OCI-LY7 (cell line): ENCODE measurements at regions not wholly inside any gene's neighbourhood (a gene's known extent, or its start where the extent isn't known, plus 50 kb on each side); places are given as distances from the start of the nearest gene placed in this dataset.

Experiments used
- BruUV-seq: library from RNA; stranded (reverse); fragments of 400-500 nt; replicated peaks from 2 replicates; lab custom pipeline; 2021; lab: Mats Ljungman, UMichigan
- CTCF ChIA-PET: fragments of 300-600 bp; sonication (Branson Sonifier 250); formaldehyde crosslinking; loops from one replicate; lab custom pipeline; 2022; ENCODE audit warnings: antibody characterized with exemption; ENCODE audit not compliant: unreplicated experiment; lab: Charles Lee
- POLR2A ChIA-PET: fragments of 300-600 bp; sonication (Branson Sonifier 250); formaldehyde crosslinking; loops from one replicate; lab custom pipeline; 2022; ENCODE audit warnings: antibody characterized with exemption; lab: Charles Lee
- DNase-seq: peaks from one replicate; pipeline ENCODE4 v3.0.0-alpha.2; 2015; ENCODE audit warnings: low spot score
- H2AFZ ChIP-seq: fragments of 200-600 bp; sonication (generic), shearing (Covaris generic); 2 replicates; pipeline ENCODE4 v1.6.1; 2014; ENCODE audit warnings: mild to moderate bottlenecking, antibody characterized with exemption, low read length, moderate library complexity
- H3K27ac ChIP-seq: fragments of 200-600 bp; sonication (generic); 2 replicates; pipeline ENCODE4 v1.5.1; 2014; ENCODE audit warnings: mixed run types, low read depth, mild to moderate bottlenecking, moderate library complexity, low read length, inconsistent platforms; ENCODE audit not compliant: poor library complexity, severe bottlenecking
- H3K36me3 ChIP-seq: fragments of 200-600 bp; sonication (generic); 2 replicates; pipeline ENCODE4 v1.6.1; 2014; ENCODE audit warnings: mild to moderate bottlenecking, antibody characterized with exemption, low read length, moderate library complexity, mixed read lengths; ENCODE audit not compliant: insufficient read depth
- H3K4me1 ChIP-seq: fragments of 200-600 bp; sonication (generic); 2 replicates; pipeline ENCODE4 v1.5.1; 2014; ENCODE audit warnings: mild to moderate bottlenecking, low read length; ENCODE audit not compliant: insufficient read depth, poor library complexity, severe bottlenecking
- H3K4me2 ChIP-seq: fragments of 200-600 bp; sonication (generic); 2 replicates; pipeline ENCODE4 v1.6.1; 2014; ENCODE audit warnings: mild to moderate bottlenecking, low read length
- H3K4me3 ChIP-seq: fragments of 200-600 bp; sonication (generic); 2 replicates; pipeline ENCODE4 v1.5.1; 2014; ENCODE audit warnings: mild to moderate bottlenecking, low read depth, low read length; ENCODE audit not compliant: poor library complexity, severe bottlenecking
- H3K79me2 ChIP-seq: fragments of 200-600 bp; sonication (generic); 2 replicates; pipeline ENCODE4 v1.6.1; 2016; ENCODE audit warnings: low read depth, mild to moderate bottlenecking, low read length, moderate library complexity, mixed read lengths; ENCODE audit not compliant: insufficient read depth
- H3K9me2 ChIP-seq: fragments of 200-600 bp; sonication (generic); 2 replicates; pipeline ENCODE4 v1.6.1; 2016; ENCODE audit warnings: mild to moderate bottlenecking, low read length, mixed read lengths; ENCODE audit not compliant: insufficient read depth
- H3K9me3 ChIP-seq: fragments of 200-600 bp; sonication (generic); 2 replicates; pipeline ENCODE4 v1.6.1; 2014; ENCODE audit warnings: mild to moderate bottlenecking, mixed run types, low read length, mixed read lengths
- H4K20me1 ChIP-seq: fragments of 200-600 bp; sonication (generic); 2 replicates; pipeline ENCODE4 v1.6.1; 2014; ENCODE audit warnings: mild to moderate bottlenecking, antibody characterized with exemption, low read length, moderate library complexity, mixed read lengths; ENCODE audit not compliant: insufficient read depth
- CTCF ChIP-seq: fragments of 200-600 bp; sonication (generic); conservative IDR thresholded peaks from 2 replicates; pipeline ENCODE4 v1.5.1; 2014; ENCODE audit warnings: mild to moderate bottlenecking, antibody characterized with exemption, low read length, moderate library complexity, mixed read lengths
- EZH2phosphoT487 ChIP-seq: fragments of 200-600 bp; sonication (generic); IDR thresholded peaks from 2 replicates; pipeline ENCODE4 v1.6.1; 2018; ENCODE audit warnings: low read depth, borderline replicate concordance, mild to moderate bottlenecking, mixed run types, antibody characterized with exemption, low read length, moderate library complexity, mixed read lengths
- intact Hi-C: fragments of 100-400 bp; cut with micrococcal nuclease; formaldehyde crosslinking; loops from one replicate; pipeline ENCODE4 v1.10.0; 2022; ENCODE audit not compliant: unreplicated experiment

GRCh38 chr14:55760789-55761566, 181.0 kb downstream of the KTN1 start:
- no peak overlapping the region for H3K4me2 ChIP-seq
- H3K9me3 ChIP-seq, result no peaks in the 10 kb centered on the region
- no peak overlapping the region for H3K4me3 ChIP-seq
- H3K27ac ChIP-seq, result no peak overlapping the region
- BruUV-seq, result no TSS peak
- ChIA-PET POLR2A (interaction anchor here (1.3 kb wide), 1 partner anchor 9 kb away, joined by 6 read pairs; no protein-coding TSS in a partner anchor), CTCF (no interaction called here)
- no peak for DNase-seq
- no peaks in the 10 kb centered on the region for H4K20me1 ChIP-seq
- intact Hi-C loops, result no loop called here
- H3K4me1 ChIP-seq, result no peaks in the 10 kb centered on the region
- H3K9me2 ChIP-seq, result no peaks in the 10 kb centered on the region
- H3K79me2 ChIP-seq, result no peaks in the 10 kb centered on the region
- TF ChIP-seq CTCF (no peak), EZH2phosphoT487 (no peak)
- no peak overlapping the region for H2AFZ ChIP-seq
- no peaks in the 10 kb centered on the region for H3K36me3 ChIP-seq

- Histone ChIP-seq H3K36me3 (no peaks in the 10 kb centered on the region), H3K79me2 (no peaks in the 10 kb centered on the region), H3K27ac (no peak overlapping the region), H2AFZ (no peak overlapping the region), H3K4me1 (no peaks in the 10 kb centered on the region), H3K9me2 (no peaks in the 10 kb centered on the region), H4K20me1 (no peaks in the 10 kb centered on the region), H3K4me2 (no peak overlapping the region), H3K4me3 (no peak overlapping the region), H3K9me3 (no peaks in the 10 kb centered on the region)
- ChIA-PET POLR2A (no interaction called here), CTCF (no interaction called here)
- BruUV-seq, result no TSS peak
- no peak for DNase-seq
- no peak for TF ChIP-seq EZH2phosphoT487
- no peak for TF ChIP-seq CTCF
- intact Hi-C loops, result no loop called here
Observed at GRCh38 chr14:55761651-55762050, 181.6 kb downstream of the KTN1 start.

- TF ChIP-seq CTCF, result no peak
- ChIA-PET POLR2A (interaction anchor here (0.6 to 1.1 kb wide), 2 partner anchors 9 to 172 kb away, joined by 3 to 4 read pairs; no protein-coding TSS in a partner anchor), CTCF (no interaction called here)
- Histone ChIP-seq H3K4me2 (no peak overlapping the region), H4K20me1 (no peaks in the 10 kb centered on the region), H3K36me3 (no peaks in the 10 kb centered on the region), H3K4me1 (no peaks in the 10 kb centered on the region), H3K9me2 (no peaks in the 10 kb centered on the region), H3K27ac (no peak overlapping the region), H3K4me3 (no peak overlapping the region), H3K79me2 (no peaks in the 10 kb centered on the region), H2AFZ (no peak overlapping the region), H3K9me3 (no peaks in the 10 kb centered on the region)
- intact Hi-C loops, result no loop called here
- DNase-seq, result no peak
- BruUV-seq, result no TSS peak
Observed at GRCh38 chr14:55762595-55763232, 182.7 kb downstream of the KTN1 start.
